WTC11 (cell line): ENCODE measurements at regions not wholly inside any gene's neighbourhood (a gene's known extent, or its start where the extent isn't known, plus 50 kb on each side); places are given as distances from the start of the nearest gene placed in this dataset.

Experiments used
- ATAC-seq: fragments of 200-7000 bp; cut with Tn5 transposase; 2 replicates; pipeline ENCODE4 v1.10.0; 2021; ENCODE audit warnings: mild to moderate bottlenecking, moderate library complexity
- CTCF ChIA-PET: fragments of 300-600 bp; sonication (Branson Sonifier 250); formaldehyde crosslinking; loops from one replicate; lab custom pipeline; 2021; ENCODE audit warnings: antibody characterized with exemption; lab: Charles Lee
- POLR2A ChIA-PET: fragments of 350-600 bp; sonication (Branson Sonifier 250); formaldehyde crosslinking; loops from one replicate; lab custom pipeline; 2021; ENCODE audit warnings: antibody characterized with exemption; lab: Charles Lee
- DNase-seq: peaks from one replicate; pipeline ENCODE4 v3.0.0; 2021; ENCODE audit warnings: low spot score
- H3K27ac Mint-ChIP-seq: 2 replicates; pipeline ENCODE4 v1.8.0; 2021; ENCODE audit warnings: mixed read lengths
- H3K27me3 Mint-ChIP-seq: 2 replicates; pipeline ENCODE4 v1.8.0; 2021; ENCODE audit warnings: low read depth, mild to moderate bottlenecking, moderate library complexity, mixed read lengths
- H3K36me3 Mint-ChIP-seq: 2 replicates; pipeline ENCODE4 v1.8.0; 2021; ENCODE audit warnings: mixed read lengths
- H3K4me1 Mint-ChIP-seq: 2 replicates; pipeline ENCODE4 v1.8.0; 2022; ENCODE audit warnings: mixed read lengths
- H3K4me3 Mint-ChIP-seq: 2 replicates; pipeline ENCODE4 v1.8.0; 2021; ENCODE audit warnings: mild to moderate bottlenecking, moderate library complexity, mixed read lengths
- H3K9me3 Mint-ChIP-seq: 2 replicates; pipeline ENCODE4 v1.8.0; 2021; ENCODE audit warnings: mixed read lengths
- CBFB ChIP-seq: sonication (generic); formaldehyde crosslinking; IDR thresholded peaks from 2 replicates; pipeline ENCODE4 v1.8.1; 2022; ENCODE audit warnings: mild to moderate bottlenecking, low read depth, missing genetic modification reagents
- ESRRA ChIP-seq: sonication (generic); formaldehyde crosslinking; IDR thresholded peaks from 2 replicates; pipeline ENCODE4 v1.8.1; 2022; ENCODE audit warnings: mild to moderate bottlenecking, missing genetic modification reagents, borderline replicate concordance
- ETV6 ChIP-seq: sonication (generic); formaldehyde crosslinking; IDR thresholded peaks from 2 replicates; pipeline ENCODE4 v1.8.1; 2022; ENCODE audit warnings: mild to moderate bottlenecking, missing genetic modification reagents
- GTF2I ChIP-seq: fragments of 250-450 bp; sonication (Bioruptor Pico); conservative IDR thresholded peaks from 2 replicates; pipeline ENCODE4 v1.4.0; 2021; ENCODE audit warnings: mild to moderate bottlenecking
- MYBL2 ChIP-seq: sonication (generic); formaldehyde crosslinking; IDR thresholded peaks from 2 replicates; pipeline ENCODE4 v1.8.1; 2023; ENCODE audit warnings: mild to moderate bottlenecking, moderate library complexity, missing genetic modification reagents
- NFATC4 ChIP-seq: fragments of 250-450 bp; sonication (Bioruptor Pico); IDR thresholded peaks from 2 replicates; pipeline ENCODE4 v1.9.0; 2021; ENCODE audit warnings: mild to moderate bottlenecking
- NR2C2 ChIP-seq: sonication (generic); formaldehyde crosslinking; IDR thresholded peaks from 2 replicates; pipeline ENCODE4 v1.8.0; 2022; ENCODE audit warnings: mild to moderate bottlenecking, missing genetic modification reagents
- SMAD4 ChIP-seq: sonication (generic); formaldehyde crosslinking; IDR thresholded peaks from 2 replicates; pipeline ENCODE4 v1.8.0; 2022; ENCODE audit warnings: mild to moderate bottlenecking, missing genetic modification reagents
- SP1 ChIP-seq: sonication (generic); formaldehyde crosslinking; conservative IDR thresholded peaks from 2 replicates; pipeline ENCODE4 v1.8.1; 2022; ENCODE audit warnings: missing genetic modification reagents
- TEAD1 ChIP-seq: sonication (generic); formaldehyde crosslinking; IDR thresholded peaks from 2 replicates; pipeline ENCODE4 v1.8.0; 2022; ENCODE audit warnings: mild to moderate bottlenecking, missing genetic modification reagents
- TP53 ChIP-seq: sonication (generic); formaldehyde crosslinking; IDR thresholded peaks from 2 replicates; pipeline ENCODE4 v1.8.1; 2023; ENCODE audit warnings: mild to moderate bottlenecking, missing genetic modification reagents
- ZNF396 ChIP-seq: fragments of 250-450 bp; sonication (Bioruptor Pico); IDR thresholded peaks from 2 replicates; pipeline ENCODE4 v1.8.0; 2021; ENCODE audit warnings: mild to moderate bottlenecking, moderate library complexity, borderline replicate concordance
- TF ChIP-seq, protein P1 (sequence below): sonication (generic); formaldehyde crosslinking; IDR thresholded peaks from 2 replicates; pipeline ENCODE4 v1.8.0; 2022; ENCODE audit warnings: missing genetic modification reagents
- TF ChIP-seq, protein P2 (sequence below): sonication (generic); formaldehyde crosslinking; IDR thresholded peaks from 2 replicates; pipeline ENCODE4 v1.8.1; 2022; ENCODE audit warnings: missing genetic modification reagents, borderline replicate concordance
- TF ChIP-seq, protein P3 (sequence below): sonication (generic); formaldehyde crosslinking; IDR thresholded peaks from 2 replicates; pipeline ENCODE4 v1.8.1; 2022; ENCODE audit warnings: low read depth, missing genetic modification reagents, borderline replicate concordance
- TF ChIP-seq, protein P4 (sequence below): fragments of 250-450 bp; sonication (Bioruptor Pico); IDR thresholded peaks from 2 replicates; pipeline ENCODE4 v1.8.0; 2021; ENCODE audit warnings: mild to moderate bottlenecking
- TF ChIP-seq, protein P5 (sequence below): sonication (generic); formaldehyde crosslinking; IDR thresholded peaks from 2 replicates; pipeline ENCODE4 v1.8.1; 2022; ENCODE audit warnings: low read depth, mild to moderate bottlenecking, moderate library complexity, missing genetic modification reagents, borderline replicate concordance
- TF ChIP-seq, protein P6 (sequence below): sonication (generic); formaldehyde crosslinking; IDR thresholded peaks from 2 replicates; pipeline ENCODE4 v1.8.1; 2023; ENCODE audit warnings: mild to moderate bottlenecking, missing genetic modification reagents
- TF ChIP-seq, protein P7 (sequence below): fragments of 250-450 bp; sonication (Bioruptor Pico); conservative IDR thresholded peaks from 2 replicates; pipeline ENCODE4 v1.9.0; 2021; ENCODE audit warnings: mild to moderate bottlenecking

DNA sequence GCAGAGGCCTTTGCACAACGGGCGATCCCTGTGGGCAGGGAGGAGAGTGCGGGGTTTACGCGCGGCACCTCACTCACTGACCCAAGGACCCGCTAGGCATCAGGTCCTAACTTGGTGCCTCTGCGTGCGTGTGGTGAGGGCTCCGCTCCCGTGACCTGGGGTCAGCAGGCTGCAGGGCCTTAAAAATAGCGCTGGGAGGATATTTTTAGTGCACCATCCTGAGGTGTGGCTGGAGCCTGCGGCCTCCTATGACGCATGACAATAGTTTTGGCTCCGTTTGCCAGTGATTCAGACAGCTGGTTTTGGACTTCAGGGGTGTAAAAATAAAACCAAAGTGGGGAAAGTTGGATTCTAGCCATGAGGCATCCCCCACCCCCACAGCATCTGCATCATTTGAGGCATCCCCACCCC is 139.0 kb downstream of the FAM43A start:
- H3K36me3 Mint-ChIP-seq, result no peaks in the 10 kb centered on the region
- DNase-seq (no peak), ATAC-seq (no peak)
- TF ChIP-seq NFATC4 (no peak), MYBL2 (CRISPR knock-in tag) (no peak), SMAD4 (CRISPR knock-in tag) (no peak), NR2C2 (CRISPR knock-in tag) (no peak), TEAD1 (CRISPR knock-in tag) (no peak), SP1 (CRISPR knock-in tag) (no peak), ZNF396 (CRISPR knock-in tag) (no peak)
- TF ChIP-seq, protein P1, sequence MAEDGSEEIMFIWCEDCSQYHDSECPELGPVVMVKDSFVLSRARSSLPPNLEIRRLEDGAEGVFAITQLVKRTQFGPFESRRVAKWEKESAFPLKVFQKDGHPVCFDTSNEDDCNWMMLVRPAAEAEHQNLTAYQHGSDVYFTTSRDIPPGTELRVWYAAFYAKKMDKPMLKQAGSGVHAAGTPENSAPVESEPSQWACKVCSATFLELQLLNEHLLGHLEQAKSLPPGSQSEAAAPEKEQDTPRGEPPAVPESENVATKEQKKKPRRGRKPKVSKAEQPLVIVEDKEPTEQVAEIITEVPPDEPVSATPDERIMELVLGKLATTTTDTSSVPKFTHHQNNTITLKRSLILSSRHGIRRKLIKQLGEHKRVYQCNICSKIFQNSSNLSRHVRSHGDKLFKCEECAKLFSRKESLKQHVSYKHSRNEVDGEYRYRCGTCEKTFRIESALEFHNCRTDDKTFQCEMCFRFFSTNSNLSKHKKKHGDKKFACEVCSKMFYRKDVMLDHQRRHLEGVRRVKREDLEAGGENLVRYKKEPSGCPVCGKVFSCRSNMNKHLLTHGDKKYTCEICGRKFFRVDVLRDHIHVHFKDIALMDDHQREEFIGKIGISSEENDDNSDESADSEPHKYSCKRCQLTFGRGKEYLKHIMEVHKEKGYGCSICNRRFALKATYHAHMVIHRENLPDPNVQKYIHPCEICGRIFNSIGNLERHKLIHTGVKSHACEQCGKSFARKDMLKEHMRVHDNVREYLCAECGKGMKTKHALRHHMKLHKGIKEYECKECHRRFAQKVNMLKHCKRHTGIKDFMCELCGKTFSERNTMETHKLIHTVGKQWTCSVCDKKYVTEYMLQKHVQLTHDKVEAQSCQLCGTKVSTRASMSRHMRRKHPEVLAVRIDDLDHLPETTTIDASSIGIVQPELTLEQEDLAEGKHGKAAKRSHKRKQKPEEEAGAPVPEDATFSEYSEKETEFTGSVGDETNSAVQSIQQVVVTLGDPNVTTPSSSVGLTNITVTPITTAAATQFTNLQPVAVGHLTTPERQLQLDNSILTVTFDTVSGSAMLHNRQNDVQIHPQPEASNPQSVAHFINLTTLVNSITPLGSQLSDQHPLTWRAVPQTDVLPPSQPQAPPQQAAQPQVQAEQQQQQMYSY, result no peak
- TF ChIP-seq, protein P2, sequence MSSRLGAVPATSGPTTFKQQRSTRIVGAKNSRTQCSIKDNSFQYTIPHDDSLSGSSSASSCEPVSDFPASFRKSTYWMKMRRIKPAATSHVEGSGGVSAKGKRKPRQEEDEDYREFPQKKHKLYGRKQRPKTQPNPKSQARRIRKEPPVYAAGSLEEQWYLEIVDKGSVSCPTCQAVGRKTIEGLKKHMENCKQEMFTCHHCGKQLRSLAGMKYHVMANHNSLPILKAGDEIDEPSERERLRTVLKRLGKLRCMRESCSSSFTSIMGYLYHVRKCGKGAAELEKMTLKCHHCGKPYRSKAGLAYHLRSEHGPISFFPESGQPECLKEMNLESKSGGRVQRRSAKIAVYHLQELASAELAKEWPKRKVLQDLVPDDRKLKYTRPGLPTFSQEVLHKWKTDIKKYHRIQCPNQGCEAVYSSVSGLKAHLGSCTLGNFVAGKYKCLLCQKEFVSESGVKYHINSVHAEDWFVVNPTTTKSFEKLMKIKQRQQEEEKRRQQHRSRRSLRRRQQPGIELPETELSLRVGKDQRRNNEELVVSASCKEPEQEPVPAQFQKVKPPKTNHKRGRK (CRISPR knock-in tag), result no peak
- TF ChIP-seq, protein P3, sequence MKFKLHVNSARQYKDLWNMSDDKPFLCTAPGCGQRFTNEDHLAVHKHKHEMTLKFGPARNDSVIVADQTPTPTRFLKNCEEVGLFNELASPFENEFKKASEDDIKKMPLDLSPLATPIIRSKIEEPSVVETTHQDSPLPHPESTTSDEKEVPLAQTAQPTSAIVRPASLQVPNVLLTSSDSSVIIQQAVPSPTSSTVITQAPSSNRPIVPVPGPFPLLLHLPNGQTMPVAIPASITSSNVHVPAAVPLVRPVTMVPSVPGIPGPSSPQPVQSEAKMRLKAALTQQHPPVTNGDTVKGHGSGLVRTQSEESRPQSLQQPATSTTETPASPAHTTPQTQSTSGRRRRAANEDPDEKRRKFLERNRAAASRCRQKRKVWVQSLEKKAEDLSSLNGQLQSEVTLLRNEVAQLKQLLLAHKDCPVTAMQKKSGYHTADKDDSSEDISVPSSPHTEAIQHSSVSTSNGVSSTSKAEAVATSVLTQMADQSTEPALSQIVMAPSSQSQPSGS (CRISPR knock-in tag), result no peak
- TF ChIP-seq, protein P4, sequence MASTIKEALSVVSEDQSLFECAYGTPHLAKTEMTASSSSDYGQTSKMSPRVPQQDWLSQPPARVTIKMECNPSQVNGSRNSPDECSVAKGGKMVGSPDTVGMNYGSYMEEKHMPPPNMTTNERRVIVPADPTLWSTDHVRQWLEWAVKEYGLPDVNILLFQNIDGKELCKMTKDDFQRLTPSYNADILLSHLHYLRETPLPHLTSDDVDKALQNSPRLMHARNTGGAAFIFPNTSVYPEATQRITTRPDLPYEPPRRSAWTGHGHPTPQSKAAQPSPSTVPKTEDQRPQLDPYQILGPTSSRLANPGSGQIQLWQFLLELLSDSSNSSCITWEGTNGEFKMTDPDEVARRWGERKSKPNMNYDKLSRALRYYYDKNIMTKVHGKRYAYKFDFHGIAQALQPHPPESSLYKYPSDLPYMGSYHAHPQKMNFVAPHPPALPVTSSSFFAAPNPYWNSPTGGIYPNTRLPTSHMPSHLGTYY (CRISPR knock-in tag), result no peak
- no peak overlapping the region for H3K4me3 Mint-ChIP-seq
- H3K9me3 Mint-ChIP-seq, result no peaks in the 10 kb centered on the region
- no peak overlapping the region for H3K27ac Mint-ChIP-seq
- H3K27me3 Mint-ChIP-seq, result no peaks in the 10 kb centered on the region
- H3K4me1 Mint-ChIP-seq, result peaks cover 7% of the 10 kb centered on the region
- ChIA-PET CTCF (no interaction called here), POLR2A (no interaction called here)

DNA sequence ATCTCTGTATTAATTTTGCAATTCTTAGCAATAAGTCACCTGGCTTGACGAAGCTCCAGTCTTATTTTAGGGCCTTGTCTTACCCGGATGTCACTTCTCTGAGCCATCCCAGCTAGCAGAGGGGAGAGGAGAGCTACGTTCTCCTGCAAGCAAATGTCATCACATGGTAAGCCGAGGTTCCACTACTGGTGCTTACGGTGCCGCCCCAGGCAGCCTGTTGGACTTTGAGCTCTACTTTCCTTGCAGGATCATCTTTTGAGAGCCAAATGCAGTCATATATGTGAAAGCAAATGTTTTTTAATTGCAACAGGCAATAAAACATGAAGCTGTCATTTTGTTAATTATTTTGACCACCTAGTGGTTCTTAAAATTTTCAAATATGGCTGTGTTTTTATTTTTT is 140.9 kb downstream of the FAM43A start:
- no peak overlapping the region for H3K27ac Mint-ChIP-seq
- ChIA-PET CTCF (no interaction called here), POLR2A (no interaction called here)
- ATAC-seq (no peak), DNase-seq (no peak)
- no peaks in the 10 kb centered on the region for H3K4me1 Mint-ChIP-seq
- H3K36me3 Mint-ChIP-seq, result no peaks in the 10 kb centered on the region
- peaks cover 8% of the 10 kb centered on the region for H3K9me3 Mint-ChIP-seq
- H3K4me3 Mint-ChIP-seq, result no peak overlapping the region
- no peaks in the 10 kb centered on the region for H3K27me3 Mint-ChIP-seq
- no peak for TF ChIP-seq GTF2I
- no peak for TF ChIP-seq TP53 (CRISPR knock-in tag)
- TF ChIP-seq, protein P5, sequence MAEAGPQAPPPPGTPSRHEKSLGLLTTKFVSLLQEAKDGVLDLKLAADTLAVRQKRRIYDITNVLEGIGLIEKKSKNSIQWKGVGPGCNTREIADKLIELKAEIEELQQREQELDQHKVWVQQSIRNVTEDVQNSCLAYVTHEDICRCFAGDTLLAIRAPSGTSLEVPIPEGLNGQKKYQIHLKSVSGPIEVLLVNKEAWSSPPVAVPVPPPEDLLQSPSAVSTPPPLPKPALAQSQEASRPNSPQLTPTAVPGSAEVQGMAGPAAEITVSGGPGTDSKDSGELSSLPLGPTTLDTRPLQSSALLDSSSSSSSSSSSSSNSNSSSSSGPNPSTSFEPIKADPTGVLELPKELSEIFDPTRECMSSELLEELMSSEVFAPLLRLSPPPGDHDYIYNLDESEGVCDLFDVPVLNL (CRISPR knock-in tag), result no peak
- no peak for TF ChIP-seq NR2C2 (CRISPR knock-in tag)
- TF ChIP-seq, protein P6, sequence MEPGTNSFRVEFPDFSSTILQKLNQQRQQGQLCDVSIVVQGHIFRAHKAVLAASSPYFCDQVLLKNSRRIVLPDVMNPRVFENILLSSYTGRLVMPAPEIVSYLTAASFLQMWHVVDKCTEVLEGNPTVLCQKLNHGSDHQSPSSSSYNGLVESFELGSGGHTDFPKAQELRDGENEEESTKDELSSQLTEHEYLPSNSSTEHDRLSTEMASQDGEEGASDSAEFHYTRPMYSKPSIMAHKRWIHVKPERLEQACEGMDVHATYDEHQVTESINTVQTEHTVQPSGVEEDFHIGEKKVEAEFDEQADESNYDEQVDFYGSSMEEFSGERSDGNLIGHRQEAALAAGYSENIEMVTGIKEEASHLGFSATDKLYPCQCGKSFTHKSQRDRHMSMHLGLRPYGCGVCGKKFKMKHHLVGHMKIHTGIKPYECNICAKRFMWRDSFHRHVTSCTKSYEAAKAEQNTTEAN (CRISPR knock-in tag), result no peak
- TF ChIP-seq, protein P7, sequence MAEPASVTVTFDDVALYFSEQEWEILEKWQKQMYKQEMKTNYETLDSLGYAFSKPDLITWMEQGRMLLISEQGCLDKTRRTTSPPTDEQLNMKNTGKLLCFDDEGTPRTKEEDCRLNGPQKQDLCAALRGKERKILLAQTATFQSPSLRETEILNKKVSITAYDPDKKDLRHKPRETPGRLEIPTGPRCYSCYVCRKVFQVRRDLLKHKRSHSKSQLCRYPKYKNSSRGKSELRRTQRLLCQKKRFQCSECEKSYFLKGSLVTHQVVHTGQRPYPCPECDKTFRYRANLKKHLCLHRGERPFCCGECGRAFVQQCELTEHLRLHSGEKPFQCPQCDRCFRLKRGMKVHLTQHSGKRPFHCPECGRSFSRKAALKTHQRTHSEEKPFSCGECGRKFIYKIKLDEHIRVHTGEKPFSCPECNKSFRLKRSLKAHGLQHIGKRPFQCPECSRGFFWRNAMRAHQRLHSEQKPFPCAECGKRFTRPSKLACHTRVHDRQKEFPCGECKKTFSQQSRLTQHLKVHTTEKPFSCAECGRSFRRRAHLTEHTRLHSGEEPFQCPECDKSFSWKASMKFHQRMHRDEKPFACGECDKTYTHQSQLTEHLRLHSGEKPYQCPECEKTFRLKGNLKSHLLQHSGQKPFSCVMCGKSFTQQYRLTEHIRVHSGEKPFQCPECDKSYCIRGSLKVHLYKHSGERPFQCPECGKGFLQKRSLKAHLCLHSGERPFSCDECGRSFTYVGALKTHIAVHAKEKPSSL (CRISPR knock-in tag), result no peak
- TF ChIP-seq ESRRA (CRISPR knock-in tag), result no peak
- TF ChIP-seq ETV6, result no peak
- no peak for TF ChIP-seq CBFB (CRISPR knock-in tag)
- TF ChIP-seq, protein P1, result no peak
